Left ventricle myocardium inferior (tissue), 1 donor: ENCODE measurements at regions not wholly inside any gene's neighbourhood (a gene's known extent, or its start where the extent isn't known, plus 50 kb on each side); places are given as distances from the start of the nearest gene placed in this dataset.

ENCODE experiments used
- DNase-seq: peaks from one replicate; pipeline ENCODE4 v3.0.0-alpha.2; 2020
- H3K27ac ChIP-seq: fragments of 200-600 bp; replicated peaks from 2 replicates; pipeline ENCODE4 v1.8.0; 2021
- H3K27me3 ChIP-seq: fragments of 200-600 bp; 2 replicates; pipeline ENCODE4 v1.8.0; 2021; ENCODE audit warnings: low read depth
- H3K36me3 ChIP-seq: fragments of 200-600 bp; 2 replicates; pipeline ENCODE4 v1.8.0; 2021
- H3K4me1 ChIP-seq: fragments of 200-600 bp; 2 replicates; pipeline ENCODE4 v1.8.0; 2021
- H3K4me3 ChIP-seq: fragments of 200-600 bp; 2 replicates; pipeline ENCODE4 v1.8.0; 2021; ENCODE audit warnings: mild to moderate bottlenecking, moderate library complexity
- H3K9me3 ChIP-seq: fragments of 200-600 bp; replicated peaks from 2 replicates; pipeline ENCODE4 v1.8.0; 2021
- intact Hi-C: fragments of 100-400 bp; cut with micrococcal nuclease; formaldehyde crosslinking; loops from one replicate; pipeline ENCODE4 v1.11.0; 2022
- TF ChIP-seq, protein P1 (sequence below): fragments of 200-600 bp; IDR thresholded peaks from 2 replicates; pipeline ENCODE4 v1.8.0; 2021; ENCODE audit warnings: antibody characterized with exemption, mild to moderate bottlenecking, borderline replicate concordance
- donor health status: DM: no; HTN: yes; CAD: no; lungs with severe emphysema.

- DNase-seq: no peak
- Histone ChIP-seq H3K27ac (no peak overlapping the region), H3K4me1 (no peaks in the 10 kb centered on the region), H3K36me3 (no peaks in the 10 kb centered on the region), H3K27me3 (no peaks in the 10 kb centered on the region), H3K9me3 (no peaks in the 10 kb centered on the region), H3K4me3 (no peak overlapping the region)
- intact Hi-C loops: no loop called here
- TF ChIP-seq, protein P1, sequence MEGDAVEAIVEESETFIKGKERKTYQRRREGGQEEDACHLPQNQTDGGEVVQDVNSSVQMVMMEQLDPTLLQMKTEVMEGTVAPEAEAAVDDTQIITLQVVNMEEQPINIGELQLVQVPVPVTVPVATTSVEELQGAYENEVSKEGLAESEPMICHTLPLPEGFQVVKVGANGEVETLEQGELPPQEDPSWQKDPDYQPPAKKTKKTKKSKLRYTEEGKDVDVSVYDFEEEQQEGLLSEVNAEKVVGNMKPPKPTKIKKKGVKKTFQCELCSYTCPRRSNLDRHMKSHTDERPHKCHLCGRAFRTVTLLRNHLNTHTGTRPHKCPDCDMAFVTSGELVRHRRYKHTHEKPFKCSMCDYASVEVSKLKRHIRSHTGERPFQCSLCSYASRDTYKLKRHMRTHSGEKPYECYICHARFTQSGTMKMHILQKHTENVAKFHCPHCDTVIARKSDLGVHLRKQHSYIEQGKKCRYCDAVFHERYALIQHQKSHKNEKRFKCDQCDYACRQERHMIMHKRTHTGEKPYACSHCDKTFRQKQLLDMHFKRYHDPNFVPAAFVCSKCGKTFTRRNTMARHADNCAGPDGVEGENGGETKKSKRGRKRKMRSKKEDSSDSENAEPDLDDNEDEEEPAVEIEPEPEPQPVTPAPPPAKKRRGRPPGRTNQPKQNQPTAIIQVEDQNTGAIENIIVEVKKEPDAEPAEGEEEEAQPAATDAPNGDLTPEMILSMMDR: no peak
These were observed 557.3 kb upstream of the ANO5 start for GRCh38 chr11:21635394-21636145.

DNA sequence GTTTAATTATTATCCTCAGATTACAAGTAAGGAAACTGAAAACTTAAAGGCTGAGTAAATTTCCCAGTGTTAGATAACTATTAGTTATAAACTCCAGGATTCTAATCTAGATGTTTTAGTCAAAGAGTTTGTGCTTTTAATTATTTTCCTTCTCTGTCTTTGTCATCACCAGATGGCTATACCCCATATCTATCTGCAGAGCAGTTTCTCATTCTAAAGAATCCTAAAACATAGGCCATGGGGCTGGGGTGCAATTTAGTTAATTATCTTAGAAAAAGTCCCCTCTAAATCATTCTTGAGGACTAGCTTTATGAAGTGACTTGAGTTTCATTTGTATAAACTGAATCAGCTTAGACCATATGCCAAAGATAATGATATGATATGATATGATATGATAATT lies 556.3 kb upstream of the ANO5 start:
- Histone ChIP-seq H3K4me1 (no peaks in the 10 kb centered on the region), H3K36me3 (no peaks in the 10 kb centered on the region), H3K27me3 (no peaks in the 10 kb centered on the region), H3K27ac (no peak overlapping the region), H3K9me3 (no peaks in the 10 kb centered on the region), H3K4me3 (no peak overlapping the region)
- intact Hi-C loops: no loop called here
- no peak for DNase-seq
- TF ChIP-seq, protein P1: no peak

- Histone ChIP-seq H3K9me3 (no peaks in the 10 kb centered on the region), H3K27ac (no peak overlapping the region), H3K4me1 (no peaks in the 10 kb centered on the region), H3K36me3 (no peaks in the 10 kb centered on the region), H3K4me3 (no peak overlapping the region), H3K27me3 (no peaks in the 10 kb centered on the region)
- intact Hi-C loops: no loop called here
- no peak for DNase-seq
- TF ChIP-seq, protein P1: no peak
These were observed 552.4 kb upstream of the ANO5 start for GRCh38 chr11:21640491-21640890.

GRCh38 chr11:21641869-21642268 lies 551.0 kb upstream of the ANO5 start:
- DNase-seq: no peak
- no peaks in the 10 kb centered on the region for H3K36me3 ChIP-seq
- intact Hi-C loops: no loop called here
- H3K4me3 ChIP-seq: no peak overlapping the region
- H3K27me3 ChIP-seq: no peaks in the 10 kb centered on the region
- no peaks in the 10 kb centered on the region for H3K4me1 ChIP-seq
- H3K27ac ChIP-seq: no peak overlapping the region
- TF ChIP-seq, protein P1: no peak
- H3K9me3 ChIP-seq: no peaks in the 10 kb centered on the region

DNA sequence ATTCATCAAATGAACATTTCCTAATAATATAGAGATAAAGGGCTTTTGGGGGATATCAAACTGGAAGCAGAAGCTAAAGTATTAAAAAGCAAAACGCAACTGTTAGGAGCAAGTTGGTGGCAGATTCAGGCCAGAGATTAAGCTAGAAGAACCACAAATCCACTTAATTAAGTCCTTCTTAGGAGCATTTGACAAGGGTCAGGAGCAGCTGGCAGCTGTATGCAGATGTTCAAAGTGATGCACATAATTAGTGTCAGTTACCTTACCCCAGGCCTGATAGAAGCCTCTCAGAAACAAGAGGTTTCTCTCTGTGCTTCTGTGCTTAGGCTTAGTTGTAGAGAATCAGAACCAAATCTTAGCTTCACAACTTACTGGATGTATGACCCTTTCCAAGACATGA lies 546.5 kb upstream of the ANO5 start:
- no peak overlapping the region for H3K27ac ChIP-seq
- no peaks in the 10 kb centered on the region for H3K9me3 ChIP-seq
- TF ChIP-seq, protein P1: no peak
- no peak for DNase-seq
- H3K4me3 ChIP-seq: no peak overlapping the region
- no peaks in the 10 kb centered on the region for H3K4me1 ChIP-seq
- no peaks in the 10 kb centered on the region for H3K36me3 ChIP-seq
- no peaks in the 10 kb centered on the region for H3K27me3 ChIP-seq
- intact Hi-C loops: no loop called here
